ENCODE measurements at regions not wholly inside any gene's neighbourhood (a gene's known extent, or its start where the extent isn't known, plus 50 kb on each side); places are given as distances from the start of the nearest gene placed in this dataset.

DNA sequence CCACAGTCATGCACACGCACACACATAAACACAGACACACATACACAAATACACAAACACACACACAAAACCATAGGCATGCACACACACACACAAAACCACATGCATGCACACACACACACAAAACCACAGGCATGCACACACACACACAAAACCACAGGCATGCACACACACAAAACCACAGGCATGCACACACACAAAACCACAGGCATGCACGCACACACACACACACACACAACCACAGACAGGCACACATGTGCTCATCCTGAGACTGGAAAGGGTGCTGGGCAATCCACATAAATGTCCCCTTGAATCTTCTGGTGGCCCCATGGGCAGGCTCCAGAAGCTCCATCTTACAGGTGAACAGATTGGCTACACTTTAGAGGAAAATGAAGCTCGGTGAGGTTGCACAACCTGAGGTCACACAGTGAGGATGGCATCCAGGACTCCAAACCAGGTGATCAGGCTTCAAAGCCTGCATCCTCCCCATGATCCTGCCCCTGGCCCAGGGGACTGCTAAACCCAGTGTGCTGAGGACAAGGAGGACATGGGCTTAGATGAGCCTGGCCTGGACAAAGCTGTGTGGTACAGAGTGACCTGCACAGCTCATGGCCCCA, 144.8 kb downstream of the GADD45G start:
- no peak for DNase-seq

- DNase-seq, result peak; percentile 10
Observed at GRCh38 chr9:89750117-89750791, 145.4 kb downstream of the GADD45G start.

- no peak for DNase-seq
Observed at GRCh38 chr9:89751079-89751825, 146.4 kb downstream of the GADD45G start.

DNA sequence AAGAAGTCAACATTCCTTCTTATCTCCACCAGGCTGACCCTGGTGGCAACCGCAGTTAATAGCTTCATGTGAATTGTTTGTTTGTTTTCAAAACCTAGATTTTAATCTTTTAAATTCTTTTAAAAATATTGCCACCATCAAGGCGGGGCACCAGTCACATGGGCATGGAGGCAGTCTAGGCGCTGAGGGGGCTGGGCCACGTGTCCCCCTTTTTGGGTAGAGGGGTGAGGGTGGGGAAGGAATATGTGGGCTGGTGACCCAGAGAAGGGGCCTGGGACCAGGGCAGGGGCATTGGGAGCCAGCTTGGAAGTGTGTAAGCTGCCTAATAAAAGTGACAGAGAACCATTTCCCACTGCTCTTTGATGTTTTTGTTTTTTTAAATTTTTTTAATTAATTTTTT, 147.3 kb downstream of the GADD45G start:
- no peak for DNase-seq

DNA sequence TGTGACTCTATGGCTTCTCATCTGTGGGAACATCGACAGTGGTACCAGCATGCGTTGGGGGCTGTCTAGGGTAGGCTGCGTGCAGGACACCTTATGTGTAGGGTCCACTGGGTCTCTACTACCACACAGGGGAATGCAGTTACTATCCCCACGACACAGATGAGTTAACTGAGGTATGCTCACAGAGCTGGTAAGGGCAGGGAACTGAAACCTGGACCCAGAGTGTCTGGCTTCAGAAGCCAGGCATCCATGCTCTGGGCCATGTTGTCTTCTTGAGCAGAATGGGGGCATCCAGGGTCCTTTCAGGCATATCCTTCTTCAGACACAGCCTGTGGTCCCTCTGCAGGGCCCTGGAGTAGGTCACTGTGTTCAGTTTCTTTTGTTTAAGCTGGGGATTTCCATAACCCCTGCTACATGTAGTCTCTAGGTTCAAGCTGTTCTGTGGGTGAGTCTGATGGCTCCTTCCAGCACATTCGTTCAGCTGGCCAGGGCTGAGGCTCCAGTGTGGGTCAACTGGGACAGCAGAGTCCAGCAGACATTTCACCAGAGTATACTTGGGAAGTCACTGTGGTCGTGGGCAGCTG, 148.8 kb downstream of the GADD45G start:
- no peak for DNase-seq

DNA sequence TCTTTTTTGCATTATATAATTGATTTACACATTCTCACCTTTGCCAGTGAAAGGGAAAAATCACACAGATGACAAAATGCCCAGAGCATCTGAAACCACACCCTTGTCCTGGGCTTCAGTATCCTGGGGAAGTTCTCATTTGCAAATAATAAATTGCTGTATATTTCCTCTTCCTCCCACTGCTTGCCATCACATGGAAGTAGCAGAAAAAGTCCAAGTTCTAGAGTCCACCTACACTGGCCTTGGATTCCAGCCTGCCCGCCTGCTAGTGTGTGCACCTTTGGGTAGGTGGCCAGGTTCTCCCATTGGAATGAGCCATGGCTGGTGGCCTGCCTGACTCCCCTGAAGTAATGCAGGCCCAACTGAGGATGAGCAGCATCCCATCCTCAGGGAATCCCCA, 149.4 kb downstream of the GADD45G start:
- DNase-seq, result no peak

- DNase-seq, result no peak
Observed at GRCh38 chr9:89755821-89756220, 151.0 kb downstream of the GADD45G start.

- no peak for DNase-seq
Observed at GRCh38 chr9:89756891-89757537, 152.2 kb downstream of the GADD45G start.

GRCh38 chr9:89757776-89758528, 153.1 kb downstream of the GADD45G start:
- DNase-seq, result no peak

- DNase-seq, result peak; percentile 29
Observed at GRCh38 chr9:89759572-89759971, 154.8 kb downstream of the GADD45G start.

DNA sequence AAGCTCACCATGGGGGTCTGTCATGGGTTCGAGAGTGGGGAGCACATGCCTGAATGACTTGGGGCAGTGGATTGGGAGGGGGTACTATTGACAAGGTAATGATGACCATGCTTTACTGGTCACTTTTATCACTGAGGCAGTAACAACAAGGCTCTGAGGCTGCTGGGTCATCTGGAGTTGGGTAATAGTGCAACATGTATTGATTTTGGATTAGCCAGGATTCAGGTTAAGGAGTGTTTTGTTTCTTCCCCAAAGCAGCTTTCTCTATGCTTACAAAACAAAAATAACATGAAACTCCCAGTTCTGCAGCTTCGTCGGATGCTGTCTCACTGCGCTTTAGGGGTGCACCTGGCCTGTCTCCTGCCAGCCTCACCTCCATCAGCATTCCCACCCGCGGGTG, 155.3 kb downstream of the GADD45G start:
- no peak for DNase-seq

DNA sequence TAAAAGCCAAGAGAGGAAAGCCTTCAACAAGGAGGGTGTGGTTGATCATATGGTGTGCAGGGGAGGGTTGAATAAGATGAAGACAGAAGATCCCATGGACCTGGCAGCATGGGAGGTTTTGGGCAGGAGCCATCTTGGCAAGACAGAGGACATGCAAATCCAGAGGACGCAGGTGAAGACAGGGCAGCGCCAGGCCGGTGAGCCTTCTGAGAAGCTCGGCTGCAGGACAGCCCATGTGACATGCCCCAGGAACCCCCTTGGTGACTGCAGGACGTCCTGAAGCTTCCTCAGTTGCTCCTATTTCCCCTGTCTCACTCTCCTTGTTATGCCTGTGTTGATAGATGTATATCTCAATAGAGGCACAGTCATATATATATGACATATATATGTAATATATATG, 159.4 kb downstream of the GADD45G start:
- DNase-seq, result no peak

- no peak for DNase-seq
Observed at GRCh38 chr9:89765211-89765946, 160.6 kb downstream of the GADD45G start.

- no peak for DNase-seq
Observed at GRCh38 chr9:89766991-89767390, 162.2 kb downstream of the GADD45G start.

DNA sequence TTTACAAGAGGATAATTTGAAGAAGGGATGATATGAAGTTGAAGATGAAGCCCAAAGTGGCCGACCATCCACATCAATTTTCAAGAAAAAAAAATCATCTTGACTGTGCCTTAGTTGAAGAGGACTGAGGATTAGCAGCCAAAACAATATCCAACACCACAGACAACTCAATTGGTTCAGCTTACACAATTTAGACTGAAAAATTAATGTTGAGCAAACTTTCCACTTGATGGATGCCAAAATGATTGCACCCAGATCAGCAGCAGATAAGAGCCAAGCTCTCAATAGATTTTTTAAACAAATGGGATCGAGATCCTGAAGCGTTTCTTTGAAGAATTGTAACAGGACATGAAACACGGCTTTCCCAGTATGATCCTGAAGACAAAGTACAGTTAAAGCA, 163.2 kb downstream of the GADD45G start:
- no peak for DNase-seq

- no peak for DNase-seq
Observed at GRCh38 chr9:89768650-89769071, 163.8 kb downstream of the GADD45G start.

- no peak for DNase-seq
Observed at GRCh38 chr9:89770531-89771174, 165.8 kb downstream of the GADD45G start.

DNA sequence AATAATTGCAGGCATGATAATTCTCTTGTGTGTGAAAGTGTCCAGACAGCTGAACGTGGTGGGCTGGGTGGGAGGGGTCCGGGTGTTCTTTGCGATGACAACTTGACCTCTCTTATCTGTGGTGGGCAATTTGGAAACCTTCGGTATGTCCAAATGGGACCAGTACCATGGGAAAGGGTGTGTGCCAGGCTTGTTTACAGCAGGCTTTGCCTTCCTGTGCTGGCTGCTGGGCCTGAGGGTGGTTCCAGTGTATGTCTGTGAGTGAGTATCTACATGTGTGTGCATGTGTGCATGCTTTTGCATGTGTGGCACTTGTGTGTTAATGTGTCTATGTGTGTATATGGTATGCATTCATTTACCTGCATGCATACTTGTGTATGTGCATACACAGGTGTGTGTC, 166.4 kb downstream of the GADD45G start:
- no peak for DNase-seq

DNA sequence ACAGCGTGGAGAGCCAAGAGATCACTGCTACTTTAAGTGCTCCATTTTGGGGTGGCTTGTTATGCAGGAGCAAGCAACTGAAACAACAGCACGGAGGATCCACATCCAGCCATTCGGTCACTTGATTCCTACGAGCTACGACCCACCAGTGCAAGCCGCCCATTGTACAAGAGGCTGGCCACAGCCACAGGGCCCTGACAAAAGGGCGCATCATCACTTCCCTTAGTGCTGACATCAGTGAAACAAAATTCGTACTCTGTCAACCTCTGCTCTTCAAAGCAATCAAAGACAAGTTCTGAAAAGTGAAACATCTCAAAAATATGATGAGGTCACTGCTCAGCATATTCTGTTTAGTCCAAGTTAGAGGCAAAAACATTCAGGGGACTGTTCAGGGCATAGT, 168.4 kb downstream of the GADD45G start:
- no peak for DNase-seq

DNA sequence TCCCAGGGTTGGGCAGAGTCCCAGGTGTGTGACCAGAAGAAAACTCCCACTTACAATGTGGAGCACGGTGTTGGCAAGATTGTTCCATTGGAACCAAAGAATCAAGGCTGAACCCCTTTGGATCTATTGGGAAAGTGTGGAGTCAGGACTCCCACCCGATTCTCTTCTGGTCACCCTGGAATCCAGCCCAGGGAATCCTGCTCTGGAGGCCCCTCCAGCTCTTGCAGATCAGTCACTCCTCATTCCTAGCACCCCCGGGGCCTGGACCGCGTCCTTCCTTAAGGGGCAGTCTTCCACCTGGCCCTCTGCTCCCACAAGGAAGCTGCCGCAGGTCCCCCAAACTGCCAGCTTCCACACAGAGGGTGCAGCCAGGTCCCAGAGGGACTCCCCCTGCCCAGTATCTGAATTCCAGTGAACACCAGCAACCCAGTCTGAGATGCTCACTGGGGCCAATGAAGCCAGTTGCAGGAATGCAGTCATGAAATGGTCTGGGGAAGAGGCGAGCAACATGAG, 170.1 kb downstream of the GADD45G start:
- no peak for DNase-seq

DNA sequence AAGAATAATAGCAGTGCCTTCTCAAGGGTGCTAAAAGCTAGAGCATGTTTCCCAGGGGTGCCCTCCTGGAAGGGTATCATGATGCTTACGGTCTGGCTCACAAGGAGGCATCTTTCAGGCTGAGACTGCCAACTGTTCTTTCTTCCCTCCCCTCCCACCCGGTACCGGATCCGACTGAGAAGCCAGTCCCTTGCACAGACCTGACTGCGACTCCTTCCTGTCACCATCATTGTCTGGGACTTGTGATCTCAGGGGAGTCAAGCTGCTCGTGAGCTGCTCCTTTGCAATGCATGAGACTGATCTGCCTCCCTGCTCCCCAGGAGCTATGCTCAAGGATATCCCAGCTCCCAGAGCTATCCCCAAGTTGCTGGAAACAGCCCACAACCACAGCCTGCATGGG, 170.8 kb downstream of the GADD45G start:
- DNase-seq, result no peak
